Uterus (tissue), 3 donors: ENCODE measurements at regions not wholly inside any gene's neighbourhood (a gene's known extent, or its start where the extent isn't known, plus 50 kb on each side); places are given as distances from the start of the nearest gene placed in this dataset.

Source experiments
- DNase-seq, 2 donors: peaks; one replicate each; pipeline ENCODE4 v3.0.0-alpha.2; 2019 to 2020
- H3K27ac ChIP-seq, 2 donors: fragments of 200-600 bp; sonication (generic); 1 replicate in 1 of 2; 2 replicates in 1 of 2; pipeline ENCODE4 v1.5.1; 2016 to 2018
- H3K27me3 ChIP-seq, 2 donors: fragments of 200-600 bp; sonication (generic); one replicate each; pipeline ENCODE4 v1.5.1; 2018 to 2019; ENCODE audit warnings: control low read depth in 1 of 2
- H3K36me3 ChIP-seq, 2 donors: fragments of 200-600 bp; sonication (generic); one replicate each; pipeline ENCODE4 v1.5.1; 2019; ENCODE audit warnings: control low read depth in 1 of 2
- H3K4me1 ChIP-seq, 2 donors: fragments of 200-600 bp; sonication (generic); one replicate each; pipeline ENCODE4 v1.5.1; 2018 to 2019; ENCODE audit warnings: control low read depth in 1 of 2
- H3K4me3 ChIP-seq, 2 donors: fragments of 200-600 bp; sonication (generic); 1 replicate in 1 of 2; 2 replicates in 1 of 2; pipeline ENCODE4 v1.5.1; 2018 to 2019; ENCODE audit warnings: mild to moderate bottlenecking in 1 of 2
- H3K9me3 ChIP-seq, 2 donors: fragments of 200-600 bp; sonication (generic); one replicate each; pipeline ENCODE4 v1.5.1; 2019; ENCODE audit warnings: control low read depth in 1 of 2
- CTCF ChIP-seq, 4 experiments: fragments of 200-600 bp in 2 of 4; fragments of 450-650 bp in 2 of 4; sonication (generic) in 2 of 4; IDR thresholded peaks; one replicate each; pipeline ENCODE4 v1.5.1; 2016 to 2019; ENCODE audit warnings: antibody characterized with exemption in 4 of 4, mild to moderate bottlenecking in 2 of 4, moderate library complexity in 1 of 4
- POLR2A ChIP-seq, 2 donors: fragments of 450-650 bp; IDR thresholded peaks; one replicate each; pipeline ENCODE4 v1.6.1; 2016; ENCODE audit warnings: antibody characterized with exemption in 2 of 2, mild to moderate bottlenecking in 1 of 2, moderate library complexity in 1 of 2
- intact Hi-C: fragments of 100-400 bp; cut with DNase I; formaldehyde crosslinking; loops from one replicate; pipeline ENCODE4 v1.15.1; 2023; ENCODE audit warnings: low total_unique reads
- donor health status: DM: yes; HTN: yes; CAD: no.

- no peak for TF ChIP-seq POLR2A (IDR thresholded peaks at IDR 0.05)
- TF ChIP-seq CTCF (IDR thresholded peaks at IDR 0.05): no peak
- Histone ChIP-seq H3K27ac (no peak overlapping the region), H3K4me1 (no peaks in the 10 kb centered on the region), H3K9me3 (no peaks in the 10 kb centered on the region), H3K27me3 (no peaks in the 10 kb centered on the region), H3K36me3 (no peaks in the 10 kb centered on the region), H3K4me3 (no peak overlapping the region)
- intact Hi-C loops: loop anchor here (5.0 kb wide), 1 partner anchor 235 kb away; no protein-coding TSS in a partner anchor
- no peak for DNase-seq
These were observed 84.8 kb upstream of the RNF217 start for GRCh38 chr6:124877468-124877867.

GRCh38 chr6:124879110-124879991 is 82.9 kb upstream of the RNF217 start:
- DNase-seq: no peak
- H3K4me3 ChIP-seq: no peak overlapping the region
- intact Hi-C loops: loop anchor here (5.0 kb wide), 1 partner anchor 233 kb away; no protein-coding TSS in a partner anchor

GRCh38 chr6:124879992-124880355 is 82.3 kb upstream of the RNF217 start:
- H3K27ac ChIP-seq: no peak overlapping the region
- no peaks in the 10 kb centered on the region for H3K27me3 ChIP-seq
- no peaks in the 10 kb centered on the region for H3K9me3 ChIP-seq
- no peak for DNase-seq
- no peaks in the 10 kb centered on the region for H3K4me1 ChIP-seq
- no peak overlapping the region for H3K4me3 ChIP-seq
- no peak for TF ChIP-seq CTCF (IDR thresholded peaks at IDR 0.05)
- no peak for TF ChIP-seq POLR2A (IDR thresholded peaks at IDR 0.05)
- no peaks in the 10 kb centered on the region for H3K36me3 ChIP-seq
- intact Hi-C loops: loop anchor here (5.0 kb wide), 1 partner anchor 232 kb away; no protein-coding TSS in a partner anchor

More at GRCh38 chr6:124879110-124879991, 82.9 kb upstream of the RNF217 start:
- Histone ChIP-seq H3K27me3 (no peaks in the 10 kb centered on the region), H3K36me3 (no peaks in the 10 kb centered on the region), H3K27ac (no peak overlapping the region), H3K9me3 (no peaks in the 10 kb centered on the region), H3K4me1 (no peaks in the 10 kb centered on the region)
- TF ChIP-seq POLR2A (IDR thresholded peaks at IDR 0.05) (no peak), CTCF (IDR thresholded peaks at IDR 0.05) (no peak)

GRCh38 chr6:124881898-124882578 is 80.2 kb upstream of the RNF217 start:
- Histone ChIP-seq H3K27ac (no peak overlapping the region), H3K4me1 (no peaks in the 10 kb centered on the region)
- no peak for TF ChIP-seq POLR2A (IDR thresholded peaks at IDR 0.05)
- no peak for TF ChIP-seq CTCF (IDR thresholded peaks at IDR 0.05)

More at GRCh38 chr6:124881898-124882578, 80.2 kb upstream of the RNF217 start:
- Histone ChIP-seq H3K27me3 (no peaks in the 10 kb centered on the region), H3K4me3 (no peak overlapping the region), H3K36me3 (no peaks in the 10 kb centered on the region), H3K9me3 (no peaks in the 10 kb centered on the region)
- intact Hi-C loops: no loop called here
- no peak for DNase-seq
